ENCODE measurements at regions not wholly inside any gene's neighbourhood (a gene's known extent, or its start where the extent isn't known, plus 50 kb on each side); places are given as distances from the start of the nearest gene placed in this dataset.

DNA sequence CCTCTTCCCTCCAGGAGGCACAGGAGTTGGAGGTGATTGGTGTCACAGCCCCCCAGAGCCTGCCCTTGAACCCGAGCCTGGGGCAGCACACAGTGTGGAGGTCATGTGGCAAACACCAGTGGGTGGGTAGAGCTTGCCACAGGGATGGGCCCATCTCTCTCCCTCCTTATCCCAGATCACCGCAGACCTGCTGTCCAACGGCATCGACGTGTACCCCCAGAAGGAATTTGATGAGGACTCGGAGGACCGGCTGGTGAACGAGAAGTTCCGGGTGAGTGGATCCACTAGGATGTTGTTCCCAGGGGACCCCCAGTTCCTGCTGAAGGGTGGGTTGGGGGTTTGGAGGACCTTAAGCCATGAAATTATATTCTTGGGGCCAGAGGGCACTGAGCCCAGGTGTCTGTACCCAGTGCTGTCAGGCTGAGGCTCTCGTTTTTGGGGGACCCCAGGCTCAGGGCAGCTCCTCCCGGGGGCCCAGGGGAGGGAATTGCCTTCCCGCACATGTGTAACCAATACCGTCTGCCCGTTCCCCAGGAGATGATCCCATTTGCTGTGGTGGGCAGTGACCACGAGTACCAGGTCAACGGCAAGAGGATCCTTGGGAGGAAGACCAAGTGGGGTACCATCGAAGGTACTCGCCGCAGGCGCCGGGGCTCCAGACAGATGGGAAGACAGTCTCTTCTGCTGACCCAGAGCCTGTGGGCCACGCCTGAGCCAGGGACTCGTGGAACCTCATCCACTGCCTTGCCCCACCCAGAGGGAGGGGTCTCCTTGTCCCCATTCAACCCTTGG lies 351.9 kb downstream of the SEC14L1 start:
- Histone ChIP-seq H3K27ac (ENCODE audit: low read depth in 1 of 2, low read length in 2 of 2) (no peak overlapping the region), H3K36me3 (ENCODE audit: control insufficient read depth in 4 of 4, insufficient read depth in 3 of 4, low read depth in 1 of 4, low read length in 3 of 4) (peaks cover 11 to 56% (median 27%) of the 10 kb centered on the region in 4 donors), H3K9me3 (ENCODE audit: control insufficient read depth in 4 of 4, low read length in 3 of 4) (no peaks in the 10 kb centered on the region), H3K27me3 (ENCODE audit: control insufficient read depth in 4 of 4, insufficient read depth in 4 of 4, low read length in 3 of 4) (no peaks in the 10 kb centered on the region), H3K9ac (ENCODE audit: low read depth in 1 of 2, low read length in 2 of 2) (no peak overlapping the region), H3K4me3 (ENCODE audit: low read depth in 1 of 3, low read length in 3 of 3) (no peak overlapping the region), H3K4me1 (ENCODE audit: control insufficient read depth in 4 of 4, insufficient read depth in 4 of 4, low read length in 3 of 4) (peaks cover 9 to 24% (median 15%) of the 10 kb centered on the region in 4 donors)
- no peak for DNase-seq (ENCODE audit: low spot score)
- TF ChIP-seq RAD21 (IDR thresholded peaks at IDR 0.05) (no peak), REST (IDR thresholded peaks at IDR 0.05) (no peak), GABPA (IDR thresholded peaks at IDR 0.05 in 1 of 2, conservative IDR thresholded peaks at IDR 0.05 in 1 of 2) (no peak), JUND (IDR thresholded peaks at IDR 0.05) (no peak), TAF1 (conservative IDR thresholded peaks at IDR 0.05) (no peak), SP1 (IDR thresholded peaks at IDR 0.05) (no peak), RXRA (IDR thresholded peaks at IDR 0.05) (no peak), HNF4A (conservative IDR thresholded peaks at IDR 0.05) (no peak), FOXA2 (IDR thresholded peaks at IDR 0.05) (no peak), HNF4G (IDR thresholded peaks at IDR 0.05) (no peak), FOXA1 (IDR thresholded peaks at IDR 0.05) (no peak)
- TF ChIP-seq, protein P1, sequence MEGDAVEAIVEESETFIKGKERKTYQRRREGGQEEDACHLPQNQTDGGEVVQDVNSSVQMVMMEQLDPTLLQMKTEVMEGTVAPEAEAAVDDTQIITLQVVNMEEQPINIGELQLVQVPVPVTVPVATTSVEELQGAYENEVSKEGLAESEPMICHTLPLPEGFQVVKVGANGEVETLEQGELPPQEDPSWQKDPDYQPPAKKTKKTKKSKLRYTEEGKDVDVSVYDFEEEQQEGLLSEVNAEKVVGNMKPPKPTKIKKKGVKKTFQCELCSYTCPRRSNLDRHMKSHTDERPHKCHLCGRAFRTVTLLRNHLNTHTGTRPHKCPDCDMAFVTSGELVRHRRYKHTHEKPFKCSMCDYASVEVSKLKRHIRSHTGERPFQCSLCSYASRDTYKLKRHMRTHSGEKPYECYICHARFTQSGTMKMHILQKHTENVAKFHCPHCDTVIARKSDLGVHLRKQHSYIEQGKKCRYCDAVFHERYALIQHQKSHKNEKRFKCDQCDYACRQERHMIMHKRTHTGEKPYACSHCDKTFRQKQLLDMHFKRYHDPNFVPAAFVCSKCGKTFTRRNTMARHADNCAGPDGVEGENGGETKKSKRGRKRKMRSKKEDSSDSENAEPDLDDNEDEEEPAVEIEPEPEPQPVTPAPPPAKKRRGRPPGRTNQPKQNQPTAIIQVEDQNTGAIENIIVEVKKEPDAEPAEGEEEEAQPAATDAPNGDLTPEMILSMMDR (IDR thresholded peaks at IDR 0.05; ENCODE audit: low read depth, low read length, missing input control), result no peak
- TF ChIP-seq, protein P2, sequence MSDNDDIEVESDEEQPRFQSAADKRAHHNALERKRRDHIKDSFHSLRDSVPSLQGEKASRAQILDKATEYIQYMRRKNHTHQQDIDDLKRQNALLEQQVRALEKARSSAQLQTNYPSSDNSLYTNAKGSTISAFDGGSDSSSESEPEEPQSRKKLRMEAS (IDR thresholded peaks at IDR 0.05), result no peak
- WGBS, result 92% methylated on average over 23 of the region's 23 CpGs

GRCh38 chr17:77493238-77493820 lies 352.6 kb downstream of the SEC14L1 start:
- TF ChIP-seq FOXA2 (IDR thresholded peaks at IDR 0.05), result no peak
- TF ChIP-seq RAD21 (IDR thresholded peaks at IDR 0.05), result peak in 1 of 2 donors; percentile 6
- TF ChIP-seq, protein P2 (IDR thresholded peaks at IDR 0.05), result no peak
- DNase-seq (ENCODE audit: low spot score), result no peak
- no peak overlapping the region for H3K9ac ChIP-seq (ENCODE audit: low read depth in 1 of 2, low read length in 2 of 2)
- H3K27ac ChIP-seq (ENCODE audit: low read depth in 1 of 2, low read length in 2 of 2), result no peak overlapping the region
- H3K36me3 ChIP-seq (ENCODE audit: control insufficient read depth in 4 of 4, insufficient read depth in 3 of 4, low read depth in 1 of 4, low read length in 3 of 4), result peaks cover 11 to 49% (median 26%) of the 10 kb centered on the region in 4 donors
- 75% methylated on average over 11 of the region's 11 CpGs for WGBS
- H3K9me3 ChIP-seq (ENCODE audit: control insufficient read depth in 4 of 4, low read length in 3 of 4), result no peaks in the 10 kb centered on the region
- H3K27me3 ChIP-seq (ENCODE audit: control insufficient read depth in 4 of 4, insufficient read depth in 4 of 4, low read length in 3 of 4), result no peaks in the 10 kb centered on the region
- H3K4me1 ChIP-seq (ENCODE audit: control insufficient read depth in 4 of 4, insufficient read depth in 4 of 4, low read length in 3 of 4), result peaks cover 9 to 24% (median 15%) of the 10 kb centered on the region in 4 donors
- H3K4me3 ChIP-seq (ENCODE audit: low read depth in 1 of 3, low read length in 3 of 3), result no peak overlapping the region

All from liver (tissue), 8 donors.